ENCODE measurements at regions not wholly inside any gene's neighbourhood (a gene's known extent, or its start where the extent isn't known, plus 50 kb on each side); places are given as distances from the start of the nearest gene placed in this dataset.
"Not testable (repeated sequence)": the region's sequence is repeated elsewhere in the genome, so short reads cannot be mapped to it uniquely, and the experiment has no call there.

DNA sequence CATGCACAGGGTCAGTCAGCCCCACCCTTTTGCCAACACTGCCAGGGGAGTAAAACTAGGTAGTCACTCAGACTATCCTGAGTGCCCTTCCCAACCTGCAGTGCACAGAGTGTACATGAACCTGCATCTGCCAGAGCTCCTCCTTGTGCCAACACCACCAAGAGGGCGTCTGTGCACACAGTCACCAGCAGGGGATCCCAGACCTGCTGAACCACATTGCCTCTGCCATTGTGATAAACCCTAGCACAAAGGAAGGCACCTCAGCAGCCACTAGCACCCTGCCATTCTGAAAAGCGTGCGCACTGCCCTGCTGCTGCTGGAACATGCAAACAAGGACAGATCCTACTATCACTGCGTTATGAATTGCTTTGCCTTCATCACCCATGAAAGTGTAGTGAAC, 247.8 kb upstream of the POU3F4 start:
- H3K79me2 ChIP-seq (ENCODE audit: insufficient read depth, low read length): no peaks in the 10 kb centered on the region
- no peak overlapping the region for H3K9ac ChIP-seq (ENCODE audit: low read length)
- H3K4me1 ChIP-seq (ENCODE audit: insufficient read depth, low read length, severe bottlenecking): peaks cover 21% of the 10 kb centered on the region
- no peak overlapping the region for H2AFZ ChIP-seq (ENCODE audit: low read length)
- no peak for TF ChIP-seq EZH2 (IDR thresholded peaks at IDR 0.05; ENCODE audit: borderline replicate concordance, low read length)
- TF ChIP-seq, protein P1, sequence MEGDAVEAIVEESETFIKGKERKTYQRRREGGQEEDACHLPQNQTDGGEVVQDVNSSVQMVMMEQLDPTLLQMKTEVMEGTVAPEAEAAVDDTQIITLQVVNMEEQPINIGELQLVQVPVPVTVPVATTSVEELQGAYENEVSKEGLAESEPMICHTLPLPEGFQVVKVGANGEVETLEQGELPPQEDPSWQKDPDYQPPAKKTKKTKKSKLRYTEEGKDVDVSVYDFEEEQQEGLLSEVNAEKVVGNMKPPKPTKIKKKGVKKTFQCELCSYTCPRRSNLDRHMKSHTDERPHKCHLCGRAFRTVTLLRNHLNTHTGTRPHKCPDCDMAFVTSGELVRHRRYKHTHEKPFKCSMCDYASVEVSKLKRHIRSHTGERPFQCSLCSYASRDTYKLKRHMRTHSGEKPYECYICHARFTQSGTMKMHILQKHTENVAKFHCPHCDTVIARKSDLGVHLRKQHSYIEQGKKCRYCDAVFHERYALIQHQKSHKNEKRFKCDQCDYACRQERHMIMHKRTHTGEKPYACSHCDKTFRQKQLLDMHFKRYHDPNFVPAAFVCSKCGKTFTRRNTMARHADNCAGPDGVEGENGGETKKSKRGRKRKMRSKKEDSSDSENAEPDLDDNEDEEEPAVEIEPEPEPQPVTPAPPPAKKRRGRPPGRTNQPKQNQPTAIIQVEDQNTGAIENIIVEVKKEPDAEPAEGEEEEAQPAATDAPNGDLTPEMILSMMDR (IDR thresholded peaks at IDR 0.05; ENCODE audit: low read length): peak; percentile 21; the same call in 1 of the 2 replicates
- no peak overlapping the region for H3K4me3 ChIP-seq (ENCODE audit: low read depth, low read length, poor library complexity, severe bottlenecking)
- no peaks in the 10 kb centered on the region for H3K36me3 ChIP-seq (ENCODE audit: insufficient read depth, low read length)
- no peaks in the 10 kb centered on the region for H3F3A ChIP-seq (ENCODE audit: insufficient read depth, low read length)
- no peak overlapping the region for H3K4me2 ChIP-seq (ENCODE audit: low read length)
- no peaks in the 10 kb centered on the region for H3K9me3 ChIP-seq (ENCODE audit: low read length)
- H3K27ac ChIP-seq (ENCODE audit: low read depth, low read length, poor library complexity, severe bottlenecking): no peak overlapping the region
- H3K27me3 ChIP-seq (ENCODE audit: insufficient read depth, low read length): no peaks in the 10 kb centered on the region
- no peaks in the 10 kb centered on the region for H4K20me1 ChIP-seq (ENCODE audit: insufficient read depth, low read length)
- no peaks in the 10 kb centered on the region for H3K9me2 ChIP-seq (ENCODE audit: low read depth, low read length)

DNA sequence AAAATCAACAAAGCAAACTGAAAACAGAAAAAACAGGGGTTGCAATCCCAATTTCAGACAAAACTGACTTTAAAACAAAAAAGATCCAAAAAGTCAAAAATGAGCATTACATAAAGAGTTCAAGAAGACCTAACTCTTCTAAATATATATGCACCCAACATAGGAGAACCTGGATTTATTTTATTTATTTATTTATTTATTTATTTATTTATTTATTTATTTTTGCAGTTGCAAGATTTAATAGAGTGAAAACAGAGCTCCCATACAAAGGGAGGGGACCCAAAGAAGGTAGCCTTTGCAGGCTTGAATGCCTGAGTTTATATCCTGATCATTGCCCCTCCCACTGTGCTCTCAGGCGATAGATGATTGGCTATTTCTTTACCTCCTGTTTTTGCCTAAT, 245.9 kb upstream of the POU3F4 start:
- H3K27me3 ChIP-seq (ENCODE audit: insufficient read depth, low read length); H3K4me2 ChIP-seq (ENCODE audit: low read length); H3K36me3 ChIP-seq (ENCODE audit: insufficient read depth, low read length); H2AFZ ChIP-seq (ENCODE audit: low read length); H3K9me2 ChIP-seq (ENCODE audit: low read depth, low read length); H3K9ac ChIP-seq (ENCODE audit: low read length); H4K20me1 ChIP-seq (ENCODE audit: insufficient read depth, low read length); H3F3A ChIP-seq (ENCODE audit: insufficient read depth, low read length); H3K27ac ChIP-seq (ENCODE audit: low read depth, low read length, poor library complexity, severe bottlenecking); H3K79me2 ChIP-seq (ENCODE audit: insufficient read depth, low read length); H3K9me3 ChIP-seq (ENCODE audit: low read length); H3K4me3 ChIP-seq (ENCODE audit: low read depth, low read length, poor library complexity, severe bottlenecking): not testable (repeated sequence)
- H3K4me1 ChIP-seq (ENCODE audit: insufficient read depth, low read length, severe bottlenecking): peaks cover 16% of the 10 kb centered on the region

DNA sequence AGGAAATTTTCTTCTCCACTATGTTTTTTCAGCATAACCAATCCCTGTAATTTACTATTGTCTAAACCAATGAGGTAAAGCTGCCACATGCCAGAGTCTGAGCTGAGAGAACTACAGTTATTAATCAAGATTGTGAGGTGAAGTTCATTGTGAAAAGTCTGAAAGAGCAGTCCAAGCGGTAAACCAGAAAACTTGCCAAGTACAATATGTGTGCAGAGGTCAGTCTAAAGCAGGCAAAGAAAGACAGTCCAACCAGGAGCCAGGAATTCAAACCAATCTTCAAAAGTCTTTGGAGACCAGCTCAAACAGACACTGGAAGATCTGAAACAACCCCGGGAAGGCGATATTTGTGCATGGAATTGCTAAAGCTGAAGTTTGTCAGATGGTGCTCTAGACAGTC, 229.1 kb upstream of the POU3F4 start:
- Histone ChIP-seq H3K9me3 (ENCODE audit: low read length) (no peaks in the 10 kb centered on the region), H3K9me2 (ENCODE audit: low read depth, low read length) (no peaks in the 10 kb centered on the region), H3K4me1 (ENCODE audit: insufficient read depth, low read length, severe bottlenecking) (no peaks in the 10 kb centered on the region), H3K4me3 (ENCODE audit: low read depth, low read length, poor library complexity, severe bottlenecking) (no peak overlapping the region), H2AFZ (ENCODE audit: low read length) (no peak overlapping the region), H3K36me3 (ENCODE audit: insufficient read depth, low read length) (no peaks in the 10 kb centered on the region), H3K4me2 (ENCODE audit: low read length) (no peak overlapping the region), H3K27me3 (ENCODE audit: insufficient read depth, low read length) (no peaks in the 10 kb centered on the region), H3K27ac (ENCODE audit: low read depth, low read length, poor library complexity, severe bottlenecking) (no peak overlapping the region), H4K20me1 (ENCODE audit: insufficient read depth, low read length) (no peaks in the 10 kb centered on the region), H3K9ac (ENCODE audit: low read length) (no peak overlapping the region), H3F3A (ENCODE audit: insufficient read depth, low read length) (no peaks in the 10 kb centered on the region), H3K79me2 (ENCODE audit: insufficient read depth, low read length) (no peaks in the 10 kb centered on the region)
- TF ChIP-seq, protein P1 (IDR thresholded peaks at IDR 0.05; ENCODE audit: low read length): no peak
- TF ChIP-seq EZH2 (IDR thresholded peaks at IDR 0.05; ENCODE audit: borderline replicate concordance, low read length): no peak

DNA sequence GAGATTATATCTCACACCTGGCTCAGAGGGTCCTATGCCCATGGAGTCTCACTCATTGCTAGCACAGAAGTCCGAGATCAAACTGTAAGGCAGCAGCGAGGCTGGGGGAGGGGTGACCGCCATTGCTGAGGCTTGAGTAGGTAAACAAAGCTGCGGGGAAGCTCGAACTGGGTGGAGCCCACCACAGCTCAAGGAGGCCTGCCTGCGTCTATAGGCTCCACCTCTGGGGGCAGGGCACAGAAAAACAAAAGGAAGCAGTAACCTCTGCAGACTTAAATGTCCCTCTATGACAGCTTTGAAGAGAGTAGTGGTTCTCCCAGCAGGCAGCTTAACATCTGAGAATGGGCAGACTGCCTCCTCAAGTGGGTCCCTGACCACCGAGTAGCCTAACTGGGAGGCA, 221.5 kb upstream of the POU3F4 start:
- H3K4me1 ChIP-seq (ENCODE audit: insufficient read depth, low read length, severe bottlenecking); H3K79me2 ChIP-seq (ENCODE audit: insufficient read depth, low read length); H3K4me2 ChIP-seq (ENCODE audit: low read length); H3F3A ChIP-seq (ENCODE audit: insufficient read depth, low read length); H3K27ac ChIP-seq (ENCODE audit: low read depth, low read length, poor library complexity, severe bottlenecking); H2AFZ ChIP-seq (ENCODE audit: low read length); H3K9me3 ChIP-seq (ENCODE audit: low read length); H3K9me2 ChIP-seq (ENCODE audit: low read depth, low read length); H3K4me3 ChIP-seq (ENCODE audit: low read depth, low read length, poor library complexity, severe bottlenecking); H3K9ac ChIP-seq (ENCODE audit: low read length); H4K20me1 ChIP-seq (ENCODE audit: insufficient read depth, low read length); H3K27me3 ChIP-seq (ENCODE audit: insufficient read depth, low read length); H3K36me3 ChIP-seq (ENCODE audit: insufficient read depth, low read length): not testable (repeated sequence)
